Umbilical cord (tissue), 1 donor: ENCODE measurements at regions not wholly inside any gene's neighbourhood (a gene's known extent, or its start where the extent isn't known, plus 50 kb on each side); places are given as distances from the start of the nearest gene placed in this dataset.
A peak's percentile ranks its signal among the peaks of the same experiment; 100 is the strongest.

Experiments
- DNase-seq: peaks from one replicate; pipeline ENCODE4 v3.0.0-alpha.2; 2015; ENCODE audit warnings: low spot score

- no peak for DNase-seq
Measured at GRCh38 chr9:10999646-11000045, 386.8 kb upstream of the PTPRD start.

- no peak for DNase-seq
Measured at GRCh38 chr9:11001546-11001945, 388.7 kb upstream of the PTPRD start.

GRCh38 chr9:11002705-11003104 lies 389.9 kb upstream of the PTPRD start:
- no peak for DNase-seq

- DNase-seq, result no peak
Measured at GRCh38 chr9:11003836-11004235, 391.0 kb upstream of the PTPRD start.

- no peak for DNase-seq
Measured at GRCh38 chr9:11011696-11012095, 398.9 kb upstream of the PTPRD start.

GRCh38 chr9:11016081-11016480 lies 403.3 kb upstream of the PTPRD start:
- DNase-seq, result no peak

GRCh38 chr9:11023201-11023600 lies 410.4 kb upstream of the PTPRD start:
- DNase-seq, result peak; percentile 29

GRCh38 chr9:11025775-11026174 lies 413.0 kb upstream of the PTPRD start:
- no peak for DNase-seq

GRCh38 chr9:11038366-11038765 lies 425.6 kb upstream of the PTPRD start:
- DNase-seq, result no peak

GRCh38 chr9:11039006-11039405 lies 426.2 kb upstream of the PTPRD start:
- no peak for DNase-seq

- peak; percentile 45 for DNase-seq
Measured at GRCh38 chr9:11045589-11045988, 432.8 kb upstream of the PTPRD start.

GRCh38 chr9:11063263-11063662 lies 450.5 kb upstream of the PTPRD start:
- DNase-seq, result no peak

GRCh38 chr9:11064909-11065308 lies 452.1 kb upstream of the PTPRD start:
- no peak for DNase-seq

- DNase-seq, result no peak
Measured at GRCh38 chr9:11072176-11072575, 459.4 kb upstream of the PTPRD start.

- peak; percentile 6 for DNase-seq
Measured at GRCh38 chr9:11086561-11086960, 473.8 kb upstream of the PTPRD start.

- no peak for DNase-seq
Measured at GRCh38 chr9:11088821-11089374, 476.1 kb upstream of the PTPRD start.

GRCh38 chr9:11092974-11093373 lies 480.2 kb upstream of the PTPRD start:
- DNase-seq, result no peak

GRCh38 chr9:11097020-11097419 lies 484.2 kb upstream of the PTPRD start:
- DNase-seq, result no peak

- no peak for DNase-seq
Measured at GRCh38 chr9:11103525-11103924, 490.7 kb upstream of the PTPRD start.

GRCh38 chr9:11107196-11107595 lies 494.4 kb upstream of the PTPRD start:
- DNase-seq, result no peak

- no peak for DNase-seq
Measured at GRCh38 chr9:11128156-11128555, 515.4 kb upstream of the PTPRD start.

- peak; percentile 50 for DNase-seq
Measured at GRCh38 chr9:11135851-11136250, 523.0 kb upstream of the PTPRD start.

- no peak for DNase-seq
Measured at GRCh38 chr9:11141357-11141756, 528.6 kb upstream of the PTPRD start.

- DNase-seq, result no peak
Measured at GRCh38 chr9:11142965-11143738, 530.4 kb upstream of the PTPRD start.
